Muscle of arm (tissue), 1 donor: ENCODE measurements at regions not wholly inside any gene's neighbourhood (a gene's known extent, or its start where the extent isn't known, plus 50 kb on each side); places are given as distances from the start of the nearest gene placed in this dataset.
"Not testable (repeated sequence)": the region's sequence is repeated elsewhere in the genome, so short reads cannot be mapped to it uniquely, and the experiment has no call there.

ENCODE experiments used
- DNase-seq: peaks from one replicate; pipeline ENCODE4 v3.0.0-alpha.2; 2013

DNA sequence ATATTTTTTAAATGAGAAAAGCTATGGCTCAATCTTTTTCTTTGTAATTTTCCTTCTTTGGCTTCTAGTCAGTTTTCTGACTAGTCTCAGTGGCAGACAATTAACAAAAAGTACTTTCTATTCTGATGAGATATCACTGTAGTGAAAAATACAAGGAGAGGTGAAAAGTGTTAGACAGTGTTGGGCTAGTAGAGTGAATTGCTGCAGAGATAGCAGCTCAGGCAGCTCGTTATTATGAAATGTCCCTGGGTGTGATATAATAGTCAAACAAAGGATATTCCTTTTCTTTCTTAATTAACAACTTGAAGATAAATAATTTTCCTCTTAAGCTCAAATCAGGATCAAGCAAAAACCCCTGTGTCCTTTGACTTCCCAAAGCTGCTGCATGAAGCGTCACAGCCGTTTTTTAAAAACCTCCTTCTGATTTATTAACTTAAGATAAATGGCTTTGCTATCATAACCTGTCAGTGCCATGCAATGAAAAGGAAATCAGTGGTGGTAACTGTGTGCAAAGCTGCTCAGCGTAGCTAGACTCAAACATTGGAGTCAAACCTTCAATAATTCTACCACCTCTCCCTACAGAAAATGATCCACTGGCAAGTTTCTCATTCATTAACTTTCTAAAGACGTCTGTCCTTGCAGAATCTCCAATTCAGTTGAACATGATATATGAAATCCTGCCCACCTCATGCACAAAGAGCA lies 646.6 kb upstream of the PTBP2 start:
- DNase-seq, result no peak

DNA sequence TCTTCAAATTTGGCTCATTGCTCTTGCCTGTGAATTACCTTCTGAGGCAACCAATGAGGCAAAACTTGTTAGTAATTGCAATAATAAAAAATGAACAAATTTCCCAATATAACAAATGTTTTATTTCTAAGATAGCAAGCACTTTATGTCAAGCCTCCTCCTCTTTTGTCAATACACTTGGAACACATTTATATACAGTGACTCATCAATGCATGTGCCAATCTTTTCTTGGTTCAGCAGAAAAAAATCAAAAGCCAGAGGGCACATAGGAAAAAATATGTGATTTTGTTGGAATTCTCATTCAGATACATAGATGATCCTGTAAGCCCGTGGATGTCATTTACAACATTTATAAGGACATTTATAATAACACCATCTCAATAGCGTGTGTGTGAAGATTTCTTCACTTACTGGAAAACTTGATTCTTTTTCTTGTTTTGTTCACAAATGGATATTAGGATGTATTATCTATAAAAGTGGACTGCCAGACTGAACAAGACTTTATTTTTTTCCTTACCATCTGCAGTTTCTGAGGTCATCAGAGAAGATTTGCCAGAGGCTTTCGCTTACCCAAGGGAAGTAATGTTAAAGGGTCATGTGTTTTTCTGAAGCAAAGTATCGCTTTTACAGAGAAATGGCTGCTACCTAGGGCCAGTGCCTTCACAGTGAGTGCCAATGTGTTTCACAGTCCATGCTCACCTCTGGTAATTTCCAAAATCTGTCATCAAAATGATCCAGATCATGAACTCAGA lies 645.7 kb upstream of the PTBP2 start:
- peak; percentile 2 for DNase-seq

GRCh38 chr1:96076589-96076988 lies 645.0 kb upstream of the PTBP2 start:
- DNase-seq, result no peak

DNA sequence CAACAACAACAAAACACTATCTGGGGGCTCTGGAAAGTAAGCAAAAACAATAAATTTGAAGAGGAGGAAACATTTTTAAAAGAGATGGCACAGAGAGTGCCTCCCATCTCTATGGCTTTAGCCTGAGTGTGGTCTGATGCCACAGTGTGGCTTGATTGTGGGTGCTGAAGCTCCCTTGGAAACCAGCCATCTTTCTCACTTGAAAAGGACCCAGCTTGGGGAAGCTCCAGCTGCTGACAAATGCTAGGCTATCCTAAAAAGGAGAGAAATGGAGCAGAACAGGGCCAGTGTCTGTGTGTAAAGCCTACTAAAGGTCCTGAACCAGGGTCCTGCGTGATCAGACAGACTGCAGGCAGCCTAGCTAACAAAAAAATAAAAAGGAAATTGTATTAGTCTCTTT lies 642.0 kb upstream of the PTBP2 start:
- DNase-seq, result no peak

- DNase-seq, result no peak
Observed at GRCh38 chr1:96080925-96081324, 640.7 kb upstream of the PTBP2 start.

GRCh38 chr1:96087719-96088118 lies 633.9 kb upstream of the PTBP2 start:
- DNase-seq, result no peak

DNA sequence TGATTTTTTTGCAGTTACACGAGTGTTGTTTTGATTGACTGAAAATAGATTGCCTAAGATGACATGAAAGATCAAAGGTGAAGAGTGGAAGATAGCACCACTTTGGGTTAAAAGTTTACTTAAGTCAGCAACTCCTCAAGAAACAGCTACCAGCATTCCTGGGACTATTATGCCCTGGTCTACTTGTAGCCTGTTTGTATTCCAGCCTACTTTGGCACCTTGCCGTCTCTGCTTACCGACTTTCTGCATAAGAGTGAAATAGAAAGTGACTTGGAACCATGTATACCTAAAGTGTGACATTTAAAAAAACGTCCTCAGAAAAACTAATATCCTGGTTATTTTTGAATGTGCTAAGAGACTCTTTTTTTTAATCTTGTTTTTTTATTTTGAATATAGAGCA lies 631.5 kb upstream of the PTBP2 start:
- DNase-seq, result no peak

- no peak for DNase-seq
Observed at GRCh38 chr1:96095849-96096612, 625.6 kb upstream of the PTBP2 start.

- no peak for DNase-seq
Observed at GRCh38 chr1:96096613-96097321, 624.8 kb upstream of the PTBP2 start.

DNA sequence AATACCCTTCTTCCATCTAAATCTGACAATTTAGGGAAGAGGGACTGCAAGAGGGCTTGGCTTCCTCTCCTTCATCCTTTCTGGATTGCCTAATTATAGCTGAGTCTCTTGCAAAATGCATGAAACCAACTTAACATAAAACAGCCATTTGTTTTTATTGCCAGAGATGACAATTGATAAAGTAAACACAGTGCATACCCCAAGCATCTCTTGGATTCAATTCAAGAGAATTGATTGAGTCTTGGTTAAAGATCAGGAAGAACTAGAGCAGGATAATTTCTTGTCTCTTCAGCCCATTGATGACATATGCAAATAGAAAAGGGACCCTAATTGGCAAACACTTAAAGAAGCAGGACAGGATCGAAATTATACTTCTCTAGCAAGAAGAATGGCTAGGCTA lies 617.1 kb upstream of the PTBP2 start:
- DNase-seq, result no peak

GRCh38 chr1:96104906-96105305 lies 616.7 kb upstream of the PTBP2 start:
- no peak for DNase-seq

DNA sequence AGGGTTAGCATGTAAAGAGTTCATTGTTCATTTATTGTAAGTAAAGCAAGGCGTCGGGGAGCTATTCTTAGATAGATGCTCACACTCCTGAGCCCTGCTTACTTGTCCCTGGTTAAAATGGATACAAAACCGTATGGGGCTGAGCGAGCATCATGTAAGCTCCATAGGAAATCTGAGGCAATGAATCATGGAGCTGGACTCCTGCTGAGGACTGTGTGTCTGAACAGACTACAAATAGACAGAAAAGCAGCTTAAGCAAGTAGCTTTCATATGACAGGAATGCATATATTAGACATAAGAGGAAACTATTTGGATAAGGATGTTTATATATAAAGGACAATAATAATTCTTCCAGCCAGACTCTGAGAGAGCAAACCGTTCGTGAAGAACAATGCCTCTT lies 604.9 kb upstream of the PTBP2 start:
- DNase-seq, result no peak

- no peak for DNase-seq
Observed at GRCh38 chr1:96130432-96130831, 591.2 kb upstream of the PTBP2 start.

- DNase-seq, result no peak
Observed at GRCh38 chr1:96144636-96145035, 576.9 kb upstream of the PTBP2 start.

- no peak for DNase-seq
Observed at GRCh38 chr1:96145492-96145891, 576.1 kb upstream of the PTBP2 start.

- DNase-seq, result not testable (repeated sequence)
Observed at GRCh38 chr1:96152957-96153356, 568.6 kb upstream of the PTBP2 start.

GRCh38 chr1:96157101-96157500 lies 564.5 kb upstream of the PTBP2 start:
- DNase-seq, result no peak

DNA sequence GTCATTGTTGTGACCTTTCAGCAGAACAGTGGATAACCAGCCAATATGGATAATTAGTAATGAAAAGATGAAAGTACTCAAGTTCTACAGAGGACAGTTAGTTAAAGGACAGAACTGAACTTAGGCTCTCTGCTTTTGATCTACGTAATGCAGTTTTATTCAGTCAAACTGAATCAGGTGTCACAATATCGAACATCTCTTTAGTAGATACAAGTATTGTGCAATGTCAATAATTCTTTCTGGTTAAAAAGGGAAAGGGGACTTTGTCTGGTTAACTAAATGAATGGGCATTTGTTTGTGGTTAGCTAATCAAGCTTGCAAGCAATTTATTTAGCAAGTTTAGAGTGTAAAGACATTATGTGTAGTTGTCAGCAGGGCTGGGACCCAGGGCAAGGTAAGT lies 562.2 kb upstream of the PTBP2 start:
- no peak for DNase-seq

DNA sequence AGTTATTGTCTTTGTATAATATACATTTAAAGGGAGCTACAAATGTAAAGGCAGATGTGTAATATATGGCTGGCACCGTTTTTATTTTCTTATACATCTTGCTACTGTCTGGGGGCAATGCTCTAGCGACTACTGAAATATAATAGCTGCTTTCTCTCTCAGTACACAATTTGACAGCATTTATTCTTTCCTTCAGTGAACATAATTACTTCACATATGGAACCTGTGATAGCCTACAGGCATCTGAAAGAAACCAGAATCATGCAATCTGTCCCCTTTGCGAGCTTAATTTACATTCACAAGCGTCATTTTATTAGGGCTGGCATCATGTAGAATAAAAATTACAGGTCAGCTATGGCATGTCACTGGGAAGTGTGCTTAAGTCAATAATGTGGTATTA lies 557.5 kb upstream of the PTBP2 start:
- no peak for DNase-seq

- DNase-seq, result no peak
Observed at GRCh38 chr1:96178053-96178452, 543.5 kb upstream of the PTBP2 start.

DNA sequence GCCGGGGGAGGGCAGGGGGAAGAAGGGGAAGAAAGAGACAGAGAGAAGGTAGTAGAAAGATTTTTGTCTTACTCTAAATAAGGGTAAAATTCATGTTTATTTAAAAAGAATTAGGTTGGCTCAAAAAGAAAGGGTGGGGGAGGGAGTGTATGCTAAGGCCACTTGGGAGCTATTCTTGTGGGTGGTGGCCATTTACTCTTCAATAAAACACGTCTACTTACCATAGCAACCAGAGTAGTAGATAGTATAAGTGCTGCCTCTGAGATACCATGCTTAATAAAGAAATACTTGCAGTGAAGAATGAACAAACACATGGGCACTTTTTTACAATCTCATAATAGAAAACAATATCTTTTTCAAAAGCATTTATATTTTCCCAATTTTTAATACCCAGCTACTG lies 538.1 kb upstream of the PTBP2 start:
- DNase-seq, result no peak

DNA sequence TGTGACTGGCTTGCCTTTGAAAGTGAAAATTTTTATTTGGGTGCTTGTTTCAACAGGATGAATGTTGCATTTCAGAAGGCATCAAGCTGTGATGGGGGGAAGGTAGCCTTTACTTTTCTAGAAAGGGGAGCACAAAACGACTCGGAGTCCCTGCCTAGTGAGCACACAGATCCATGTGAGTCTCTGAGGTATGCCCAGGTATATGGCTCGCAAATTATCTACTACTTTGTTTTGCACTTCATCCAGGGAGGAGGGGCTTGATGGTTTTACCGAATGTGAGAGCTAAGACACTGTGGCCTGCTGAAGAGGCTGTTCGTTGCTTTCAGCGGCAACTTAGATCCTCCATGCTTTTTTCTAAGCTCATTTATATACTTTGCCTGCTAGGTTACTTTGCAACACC lies 537.7 kb upstream of the PTBP2 start:
- DNase-seq, result no peak
